ENCODE measurements at regions not wholly inside any gene's neighbourhood (a gene's known extent, or its start where the extent isn't known, plus 50 kb on each side); places are given as distances from the start of the nearest gene placed in this dataset.

DNA sequence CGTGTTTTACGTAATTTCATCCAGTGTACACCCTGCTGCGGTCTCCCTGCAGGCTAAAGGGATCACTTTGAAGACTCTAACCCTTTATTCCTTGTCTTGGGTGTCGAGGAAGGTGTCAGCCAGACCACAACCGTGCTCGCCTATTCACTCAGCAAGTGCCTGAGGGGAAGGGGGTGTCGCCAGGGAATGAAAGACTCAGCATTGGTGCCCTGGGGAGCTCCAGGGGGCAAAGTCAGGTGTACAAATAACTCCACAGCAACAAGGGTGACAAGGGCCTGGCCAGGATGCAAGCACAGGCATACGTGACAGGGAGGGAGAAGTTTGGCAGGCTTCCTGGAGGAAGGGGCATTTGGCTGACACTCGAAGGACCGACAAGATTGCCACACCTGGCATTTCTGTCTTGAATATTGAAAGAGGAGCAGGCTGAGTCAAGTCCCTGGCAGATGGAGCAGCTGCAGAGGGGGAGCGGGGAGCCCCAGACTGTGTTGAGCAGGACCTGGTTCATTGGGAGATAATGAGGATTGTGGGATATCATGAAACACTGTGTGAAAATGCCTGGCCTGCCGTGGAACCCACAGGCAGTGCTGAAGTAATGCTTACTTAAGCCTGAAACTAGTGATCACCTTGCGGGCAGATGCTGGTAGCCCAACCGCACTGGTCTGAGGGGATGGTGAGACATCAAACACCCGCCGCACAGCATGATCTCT lies 93.9 kb downstream of the RHOB start:
- DNase-seq, result no peak

DNA sequence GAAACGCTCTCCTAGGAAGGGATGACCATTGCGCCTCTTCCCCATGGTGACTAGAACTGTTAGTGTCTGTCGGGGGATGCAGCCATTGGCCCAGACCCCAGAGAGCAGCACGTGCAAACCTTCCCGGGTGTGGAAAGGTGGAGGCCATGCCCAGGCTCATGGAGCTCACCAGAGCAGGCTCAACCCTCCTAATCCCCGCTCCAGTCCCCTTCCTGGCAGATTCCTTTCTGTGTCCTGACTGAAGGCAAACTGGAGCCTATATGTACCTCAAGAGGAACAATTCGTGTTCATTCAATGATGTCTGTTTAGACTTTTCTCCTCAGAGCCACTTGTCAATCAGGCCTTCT lies 94.4 kb downstream of the RHOB start:
- DNase-seq, result no peak

- no peak for DNase-seq
Measured at GRCh38 chr2:20541651-20542050, 94.8 kb downstream of the RHOB start.

GRCh38 chr2:20542269-20542668 lies 95.4 kb downstream of the RHOB start:
- DNase-seq, result no peak

DNA sequence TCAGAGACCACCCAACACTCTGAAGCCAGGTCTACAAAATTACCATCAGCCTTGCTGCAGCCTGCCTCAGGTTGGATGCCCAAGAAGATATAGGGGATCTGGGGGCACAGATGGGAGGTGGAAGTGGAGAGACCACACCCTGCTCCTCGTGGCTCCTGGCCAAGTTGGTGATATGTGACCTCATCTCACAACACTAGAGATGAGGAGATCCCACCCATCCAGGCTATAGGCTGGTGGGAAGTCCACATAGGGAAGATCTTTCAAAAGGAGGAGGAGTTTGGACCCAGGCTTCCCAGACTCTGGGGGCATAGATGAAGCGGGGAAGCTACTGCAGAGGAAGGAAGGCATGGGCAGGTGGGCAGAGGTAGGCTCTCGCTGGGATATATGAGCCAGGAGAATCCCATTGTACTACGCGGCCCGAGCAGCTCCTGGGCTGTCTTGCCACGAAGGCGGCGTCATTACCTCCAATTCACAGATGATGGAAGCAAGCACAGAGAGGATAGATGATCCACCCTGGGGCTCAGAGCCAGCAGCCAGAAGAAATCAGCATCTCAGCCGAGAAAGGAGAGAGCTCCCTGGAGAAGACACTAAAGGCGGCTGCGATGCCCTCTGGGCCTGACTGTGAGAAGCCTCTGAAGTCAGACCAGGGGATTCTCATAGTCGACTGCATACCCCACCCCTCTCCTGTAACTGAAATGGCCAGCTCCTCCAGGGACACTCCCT lies 96.0 kb downstream of the RHOB start:
- no peak for DNase-seq

- DNase-seq, result peak; percentile 83
Measured at GRCh38 chr2:20543469-20544152, 96.7 kb downstream of the RHOB start.

DNA sequence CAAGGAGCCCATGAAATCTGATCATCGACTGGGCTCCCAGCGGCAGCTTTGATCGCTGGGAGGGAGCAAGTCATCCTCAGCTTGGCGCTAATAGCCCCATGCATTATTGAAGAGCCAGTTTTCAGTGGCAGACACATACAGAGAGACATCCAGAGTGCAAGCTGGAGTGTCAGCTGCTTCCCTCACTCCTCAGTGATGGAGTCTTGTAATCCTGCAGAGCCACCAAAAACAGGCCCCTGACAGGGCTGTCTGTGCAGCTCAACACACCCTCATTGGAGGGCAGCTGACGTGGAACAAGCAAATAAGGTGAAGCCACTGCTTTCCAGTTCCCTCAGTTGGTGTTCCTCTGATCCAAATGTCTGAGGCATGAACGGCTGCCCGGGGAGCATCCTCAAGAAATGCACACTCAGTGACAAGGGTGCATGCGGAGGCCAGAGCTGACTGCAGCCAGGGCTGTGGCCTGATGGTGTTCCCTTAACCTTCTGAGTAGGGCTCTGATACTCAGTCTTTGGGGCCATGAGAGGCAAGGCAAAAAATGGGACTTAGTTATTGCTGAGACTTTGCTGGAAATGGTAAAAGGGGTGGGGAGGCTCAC lies 97.4 kb downstream of the RHOB start:
- DNase-seq, result peak; percentile 89

DNA sequence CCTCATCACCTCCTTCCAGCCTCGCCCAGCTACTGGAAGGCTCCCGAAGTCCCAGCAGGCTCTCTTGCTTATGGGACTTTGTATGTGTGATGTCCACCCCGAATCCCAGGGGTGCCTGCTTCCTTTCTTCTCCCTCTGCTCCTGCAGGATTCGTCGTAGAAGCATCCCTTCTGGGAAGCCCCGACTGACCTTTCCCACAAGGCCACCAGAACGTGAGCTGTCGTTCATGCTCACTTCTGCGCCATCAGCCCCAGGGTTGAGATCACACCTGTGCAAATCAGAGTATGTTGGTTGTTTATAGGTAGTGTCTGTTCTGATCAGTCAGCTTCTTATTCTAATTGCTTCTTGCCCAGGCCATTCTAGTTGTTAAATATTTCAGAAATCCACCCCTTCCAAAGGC lies 101.8 kb downstream of the HS1BP3 start:
- DNase-seq, result no peak

- no peak for DNase-seq
Measured at GRCh38 chr2:20549691-20550348, 101.1 kb downstream of the HS1BP3 start.

DNA sequence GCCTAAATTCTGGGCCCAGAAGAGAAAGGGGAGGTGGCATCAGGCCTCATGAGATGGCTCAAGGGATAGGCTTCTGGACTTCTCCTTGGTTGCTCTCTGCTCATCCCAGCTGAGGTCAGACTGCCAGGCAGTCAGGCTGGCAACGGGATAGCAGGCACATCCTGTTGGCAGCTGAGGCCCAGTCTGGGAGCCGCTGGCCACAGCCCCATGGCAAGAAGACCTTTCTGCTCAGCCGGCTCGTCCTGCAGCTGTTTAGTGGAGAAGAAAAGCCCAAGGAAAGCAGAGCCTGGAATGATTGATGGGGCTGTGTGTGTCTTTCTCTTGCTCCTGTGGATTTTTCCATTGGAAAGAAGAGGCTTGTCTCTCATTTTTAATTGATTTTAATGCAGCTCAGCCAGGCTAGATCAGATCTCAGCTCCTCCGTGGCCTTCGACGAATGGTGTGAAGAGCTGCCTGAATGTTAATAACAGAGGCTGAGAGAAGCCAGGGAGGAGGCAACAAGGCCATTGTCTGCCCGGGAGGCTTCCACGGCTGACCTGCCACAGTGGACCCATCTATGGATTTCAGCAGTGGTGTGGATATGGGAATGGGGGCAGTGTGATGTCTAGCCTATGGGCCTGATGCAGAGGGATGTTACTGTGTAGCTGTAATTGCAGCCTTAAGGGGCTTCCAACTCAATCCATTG lies 99.5 kb downstream of the HS1BP3 start:
- DNase-seq, result no peak

DNA sequence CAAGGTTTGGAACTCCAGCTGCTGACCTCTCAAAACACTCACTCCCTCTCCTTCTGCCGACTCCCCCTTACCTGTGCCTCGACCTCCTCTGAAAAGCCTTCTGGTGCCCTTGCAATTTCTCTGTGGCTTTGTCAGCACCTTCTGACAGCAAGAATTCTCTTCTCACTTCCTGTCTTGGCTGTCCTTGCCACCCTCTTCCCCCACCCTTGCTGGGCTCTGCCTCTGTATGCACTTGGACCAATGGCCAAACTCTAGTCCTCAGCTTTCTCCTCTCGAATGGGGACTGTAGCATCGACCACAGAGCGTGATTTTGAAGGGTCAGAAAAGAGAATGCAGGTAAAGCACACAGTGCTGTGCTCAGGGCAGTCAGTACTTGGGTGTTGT lies 99.0 kb downstream of the HS1BP3 start:
- no peak for DNase-seq

GRCh38 chr2:20552847-20553246 lies 98.1 kb downstream of the HS1BP3 start:
- DNase-seq, result no peak

GRCh38 chr2:20553580-20553979 lies 97.3 kb downstream of the HS1BP3 start:
- DNase-seq, result no peak

DNA sequence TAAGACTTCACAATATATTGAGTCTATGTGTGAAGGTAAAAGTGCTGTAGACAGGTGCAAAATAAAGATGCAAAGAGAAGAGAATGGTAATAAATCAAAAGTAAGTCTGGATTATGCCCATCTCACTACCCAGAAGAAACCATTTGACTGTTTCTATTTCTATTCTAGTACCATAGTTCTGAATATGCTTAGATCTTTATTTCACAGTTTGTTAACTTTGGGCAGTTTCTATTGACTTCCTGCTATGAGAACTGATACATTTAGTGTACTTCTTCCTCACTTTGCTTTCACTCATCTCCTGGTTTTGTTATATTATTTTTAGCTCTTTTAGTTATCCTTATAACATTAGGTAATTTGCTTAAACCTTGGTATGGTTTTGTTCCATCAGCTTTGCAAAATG lies 94.9 kb downstream of the HS1BP3 start:
- DNase-seq, result no peak

GRCh38 chr2:20556756-20557155 lies 94.1 kb downstream of the HS1BP3 start:
- DNase-seq, result no peak

DNA sequence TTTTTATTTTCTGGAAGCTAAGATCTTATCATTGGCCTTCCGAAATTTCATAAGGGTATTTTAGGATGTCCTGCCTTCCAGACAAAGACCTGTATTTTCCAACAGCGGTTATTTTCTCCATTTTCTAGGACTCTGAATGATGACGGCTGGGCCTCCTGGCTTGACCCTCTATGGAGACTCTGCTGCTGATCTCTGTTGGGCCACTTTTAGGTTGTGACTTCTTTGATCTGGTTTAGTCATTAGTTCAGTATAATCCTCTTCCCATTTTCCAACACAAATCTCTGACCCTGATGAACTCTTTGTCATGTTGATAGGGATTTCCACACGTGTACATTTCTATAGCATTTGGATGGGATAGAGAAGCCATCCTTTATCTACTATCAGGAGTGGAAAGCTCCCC lies 93.7 kb downstream of the HS1BP3 start:
- no peak for DNase-seq

DNA sequence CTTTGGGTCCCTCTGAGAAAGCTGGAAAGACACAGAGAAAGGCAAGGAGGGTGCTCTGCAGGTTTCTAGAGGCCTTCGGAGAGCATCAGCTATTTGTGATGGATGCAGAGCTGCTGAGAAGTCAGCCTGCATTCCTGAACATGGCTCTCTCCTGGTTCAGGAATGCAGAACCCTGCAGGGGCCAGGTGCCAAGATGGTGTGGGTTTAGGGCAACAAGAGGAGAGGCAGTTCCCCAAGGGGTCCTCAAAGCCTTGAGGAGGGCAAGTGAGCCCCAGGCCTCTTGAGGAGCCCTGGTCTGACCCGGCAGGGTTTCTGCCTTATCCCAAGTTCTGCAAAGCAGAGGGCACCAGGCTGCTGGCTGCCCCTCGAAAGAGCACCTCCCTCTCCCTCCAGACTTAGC lies 93.3 kb downstream of the HS1BP3 start:
- DNase-seq, result no peak

- DNase-seq, result no peak
Measured at GRCh38 chr2:20558391-20559150, 92.3 kb downstream of the HS1BP3 start.

DNA sequence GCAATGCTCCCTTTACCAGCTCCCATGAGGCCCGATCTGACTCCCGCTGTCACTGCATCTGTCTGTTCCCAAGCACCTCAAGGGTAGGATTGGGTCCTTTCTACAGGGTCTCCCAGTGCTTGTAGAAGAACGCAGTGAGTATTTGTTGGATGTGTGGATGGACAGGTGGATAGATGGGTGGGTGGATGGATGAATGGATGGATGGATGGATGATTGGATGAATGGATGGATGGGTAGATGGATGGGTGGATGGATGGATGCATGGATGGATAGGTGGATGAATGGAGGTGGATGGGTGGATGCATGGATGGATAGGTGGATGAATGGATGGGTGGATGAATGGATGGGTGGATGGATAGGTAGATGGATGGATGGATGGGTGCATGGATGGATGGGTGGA lies 91.6 kb downstream of the HS1BP3 start:
- no peak for DNase-seq

- DNase-seq, result no peak
Measured at GRCh38 chr2:20560011-20560410, 90.9 kb downstream of the HS1BP3 start.

DNA sequence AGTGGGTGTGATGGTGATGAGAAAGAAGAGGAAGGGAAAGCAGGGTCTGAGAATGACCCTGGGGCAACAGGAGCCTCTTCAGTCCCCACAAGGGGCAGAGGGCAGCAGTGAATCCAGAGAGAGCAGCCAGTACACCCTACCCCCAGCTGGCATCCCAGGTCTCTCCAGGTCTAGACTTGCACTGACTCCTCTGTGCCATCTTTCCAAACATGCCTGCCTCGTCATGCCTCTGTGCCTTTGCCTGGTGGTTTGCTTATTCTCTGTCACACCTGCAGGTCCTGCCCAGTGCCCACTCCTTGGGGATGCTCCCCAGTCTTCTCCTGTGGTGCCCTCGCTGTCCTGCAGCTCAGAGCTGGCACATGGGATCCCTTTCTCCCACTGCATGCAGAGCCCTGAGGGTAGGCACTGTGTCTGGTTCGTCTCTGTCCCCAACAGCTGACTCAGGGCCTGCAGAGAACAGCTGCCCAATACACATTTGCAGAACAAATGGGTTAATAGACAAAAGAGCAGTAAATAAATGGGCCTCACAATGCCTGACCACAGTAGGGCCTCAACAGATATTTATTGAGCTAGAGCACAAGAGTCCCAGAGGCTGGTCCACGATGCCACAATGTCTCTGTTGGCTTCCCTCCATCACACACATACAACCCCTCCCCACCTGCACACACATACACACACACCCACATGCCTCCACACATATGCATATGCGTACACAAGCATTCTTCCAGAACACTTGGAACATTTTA lies 89.8 kb downstream of the HS1BP3 start:
- DNase-seq, result no peak
